NCI-H1417 treated with DMSO at 0.1 percent for 48 hours (cell line): ENCODE measurements at regions not wholly inside any gene's neighbourhood (a gene's known extent, or its start where the extent isn't known, plus 50 kb on each side); places are given as distances from the start of the nearest gene placed in this dataset.

Experiments used
- DNase-seq: peaks from one replicate; lab custom pipeline; 2025; lab: John Stamatoyannopoulos, UW

- no peak for DNase-seq
These were observed 135.4 kb downstream of the ADAMTS15 start for GRCh38 chr11:130583801-130584211.

GRCh38 chr11:130585545-130585944, 137.1 kb downstream of the ADAMTS15 start:
- DNase-seq: no peak

DNA sequence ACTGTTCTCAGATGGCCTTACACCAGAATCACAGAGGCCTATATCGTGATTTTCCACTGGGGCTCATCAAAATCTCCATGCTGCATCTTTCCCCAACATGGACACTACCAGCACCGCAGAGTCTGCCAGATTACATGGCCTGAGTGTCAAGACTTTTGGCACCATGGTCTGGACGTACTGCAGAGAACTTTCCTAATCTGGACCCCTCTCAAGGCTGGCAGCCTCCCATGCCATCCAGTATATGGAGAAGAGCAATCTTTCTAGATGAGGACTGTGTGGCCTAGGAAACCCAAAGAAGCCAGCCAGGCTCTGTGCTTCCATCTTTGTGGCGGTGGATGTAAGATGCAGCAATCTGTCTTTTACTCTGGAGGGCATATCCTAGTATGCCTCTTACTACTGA, 139.2 kb downstream of the ADAMTS15 start:
- DNase-seq: no peak

GRCh38 chr11:130588471-130588870, 140.0 kb downstream of the ADAMTS15 start:
- no peak for DNase-seq

DNA sequence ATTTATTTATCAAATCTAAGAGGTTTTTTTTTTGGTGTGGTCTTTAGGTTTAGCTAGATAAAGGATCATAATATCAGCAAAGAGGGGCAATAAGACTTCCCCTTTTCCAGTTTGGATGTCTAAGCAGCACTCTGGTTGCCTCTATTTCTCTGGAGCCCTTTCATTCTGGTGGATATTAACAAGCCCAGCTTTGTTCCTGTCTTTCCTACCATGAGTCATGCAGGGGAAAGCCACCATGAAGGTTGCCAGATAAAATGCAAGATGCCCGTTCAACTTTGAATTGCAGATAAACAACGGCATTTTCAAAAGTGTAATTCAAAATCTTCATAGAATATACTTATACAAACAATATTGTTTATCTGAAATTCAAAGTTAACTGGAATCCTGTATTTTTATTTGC, 143.6 kb downstream of the ADAMTS15 start:
- DNase-seq: no peak

GRCh38 chr11:130593064-130593463, 144.6 kb downstream of the ADAMTS15 start:
- DNase-seq: no peak

DNA sequence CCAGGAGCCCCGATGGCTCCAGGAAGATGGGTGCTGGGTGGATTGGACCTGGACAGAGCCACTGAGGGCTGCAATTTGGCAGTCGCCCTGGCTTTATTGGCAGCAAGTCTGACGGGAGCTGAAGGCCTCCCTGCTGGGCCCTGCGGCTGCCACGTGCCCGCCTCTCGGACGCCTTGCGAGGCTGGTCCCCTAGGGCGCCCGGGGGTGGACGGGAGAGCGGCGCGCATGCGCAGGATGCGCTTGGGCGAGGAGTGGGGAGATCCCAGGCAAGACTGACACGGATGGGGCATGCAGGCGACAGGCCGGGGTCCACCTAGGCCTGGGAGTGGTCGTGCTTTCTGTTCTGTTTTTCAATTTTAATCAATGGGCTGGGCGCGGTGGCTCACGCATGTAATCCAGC, 150.0 kb downstream of the ADAMTS15 start:
- no peak for DNase-seq

DNA sequence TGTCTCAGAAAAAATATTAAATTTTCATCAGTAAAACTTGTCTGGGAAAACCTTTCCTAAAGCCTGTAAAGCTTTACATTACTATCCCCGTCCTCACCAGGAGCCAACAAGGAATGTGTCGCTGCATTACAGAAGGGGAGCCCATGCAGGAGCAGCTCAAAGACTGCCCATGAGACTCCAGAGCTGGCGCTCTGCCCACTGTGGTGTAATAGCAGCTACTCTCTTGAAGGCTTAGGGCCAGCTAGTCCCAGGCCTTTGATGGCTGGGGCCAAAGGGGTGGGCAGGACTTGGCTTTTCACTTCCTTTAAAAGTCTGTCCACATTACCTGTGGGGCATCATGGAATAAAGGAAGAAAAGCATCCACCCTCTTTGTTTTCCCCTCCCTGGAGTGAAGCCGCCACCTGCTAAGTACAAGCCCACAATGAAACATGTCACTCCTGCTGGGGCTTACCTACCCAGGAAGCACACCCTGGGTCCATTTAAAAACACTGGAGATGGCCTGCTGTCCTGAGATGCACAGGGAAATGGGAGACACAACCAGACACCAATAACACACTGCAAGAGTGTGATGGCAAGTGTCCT, 150.7 kb downstream of the ADAMTS15 start:
- DNase-seq: no peak

GRCh38 chr11:130600139-130600538, 151.7 kb downstream of the ADAMTS15 start:
- DNase-seq: no peak

DNA sequence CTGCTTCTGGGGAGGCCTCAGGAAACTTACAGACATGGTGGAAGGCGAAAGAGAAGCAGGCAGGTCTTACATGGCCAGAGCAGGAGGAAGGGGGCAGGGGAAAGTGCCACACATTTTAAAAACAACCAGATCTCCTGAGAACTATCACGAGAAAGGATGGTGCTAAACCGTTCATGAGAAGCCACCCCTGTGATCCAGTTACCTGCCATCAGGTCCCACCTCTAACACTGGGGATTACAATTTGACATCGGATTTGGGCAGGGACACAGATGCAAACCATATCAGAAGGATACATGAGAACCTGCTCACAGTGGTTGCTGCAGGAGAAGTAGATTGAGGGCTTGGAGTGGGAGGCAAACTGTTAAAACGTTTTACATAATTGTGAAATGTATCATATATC, 152.2 kb downstream of the ADAMTS15 start:
- DNase-seq: no peak

DNA sequence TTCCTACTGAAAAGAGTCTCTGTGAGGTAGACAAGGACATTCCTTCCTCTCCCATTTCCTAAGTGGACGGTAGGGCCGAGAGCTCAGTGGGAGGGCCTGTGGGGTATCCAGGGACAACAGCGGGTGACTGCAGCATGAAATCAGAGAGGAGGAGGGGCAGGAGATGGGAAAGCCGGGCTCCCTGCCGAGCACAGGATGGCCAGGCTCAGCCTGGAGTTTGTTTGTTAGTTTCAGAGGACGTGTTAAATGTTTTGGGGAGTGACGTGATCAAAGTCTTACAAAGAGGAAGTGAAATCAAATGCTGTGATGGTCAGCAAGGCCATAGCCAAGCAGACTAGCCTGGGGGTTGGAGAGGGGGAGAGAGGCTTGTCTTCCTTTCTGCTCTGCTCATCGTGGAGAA, 152.7 kb downstream of the ADAMTS15 start:
- DNase-seq: no peak

GRCh38 chr11:130601764-130602460, 153.5 kb downstream of the ADAMTS15 start:
- DNase-seq: no peak

GRCh38 chr11:130602641-130603334, 154.3 kb downstream of the ADAMTS15 start:
- DNase-seq: no peak

DNA sequence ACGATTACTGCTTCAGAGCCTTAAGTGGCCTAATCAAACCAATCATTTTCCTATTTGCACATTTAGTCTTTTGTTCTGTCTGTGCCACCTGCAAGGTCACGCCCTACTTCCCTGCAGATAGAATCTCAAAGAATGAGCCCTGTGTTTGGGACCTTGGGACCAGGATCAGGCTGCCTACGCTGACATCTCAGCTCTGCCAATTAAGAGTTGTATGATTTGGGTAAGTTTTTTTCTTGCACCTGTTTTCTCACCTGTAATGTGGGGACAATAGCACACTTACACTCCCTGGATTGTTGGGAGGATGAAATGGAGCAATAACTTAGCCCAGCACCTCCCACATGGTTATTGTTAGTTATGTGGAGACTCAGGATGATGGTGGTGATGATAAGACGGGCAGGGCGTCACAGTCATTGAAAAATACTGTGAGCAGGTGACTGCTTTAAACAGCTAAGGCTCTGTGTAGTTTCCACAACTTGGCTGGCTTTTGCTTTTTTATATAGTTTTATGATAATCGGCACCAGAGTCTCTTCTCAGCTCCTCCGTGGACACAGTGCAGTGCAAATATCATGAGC, 155.0 kb downstream of the ADAMTS15 start:
- no peak for DNase-seq

DNA sequence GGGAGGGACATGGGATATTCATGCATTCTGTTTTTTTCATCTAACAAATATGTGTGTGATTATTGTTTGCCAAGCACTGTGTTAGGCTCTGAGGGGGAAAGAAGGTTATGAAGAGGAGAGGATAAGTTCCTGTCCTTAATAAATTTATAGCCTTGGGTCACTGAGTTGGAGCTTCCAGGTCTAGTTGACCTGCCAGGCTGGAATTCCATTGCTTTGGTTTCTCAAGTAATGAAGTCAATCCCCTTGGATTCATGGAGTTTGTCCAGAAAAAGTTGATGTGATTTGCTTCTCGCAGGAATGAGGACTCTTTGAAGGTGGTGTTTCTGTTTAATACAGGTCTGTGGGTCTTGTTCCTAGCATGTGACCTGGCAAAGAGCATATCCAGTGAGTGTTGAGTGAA, 156.2 kb downstream of the ADAMTS15 start:
- no peak for DNase-seq

DNA sequence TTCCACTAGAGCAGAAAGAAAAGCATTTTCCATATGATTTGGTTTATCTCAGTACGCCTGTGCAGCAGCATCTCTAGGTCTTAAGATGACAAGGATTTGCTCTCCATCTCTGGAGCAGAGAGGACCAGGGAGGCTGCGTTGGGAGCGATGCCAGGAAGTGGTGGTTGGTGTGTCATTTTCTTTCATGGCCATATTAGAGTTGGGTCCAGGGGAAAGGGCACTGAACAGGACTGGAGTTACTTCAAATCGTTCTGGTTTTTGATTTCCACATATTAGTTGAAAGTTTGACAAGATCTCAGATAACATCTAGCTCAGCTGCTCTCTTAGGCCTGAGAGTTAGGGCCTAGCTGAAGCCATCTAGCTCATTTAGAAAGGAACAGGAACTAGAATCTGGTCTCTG, 157.7 kb downstream of the ADAMTS15 start:
- no peak for DNase-seq

DNA sequence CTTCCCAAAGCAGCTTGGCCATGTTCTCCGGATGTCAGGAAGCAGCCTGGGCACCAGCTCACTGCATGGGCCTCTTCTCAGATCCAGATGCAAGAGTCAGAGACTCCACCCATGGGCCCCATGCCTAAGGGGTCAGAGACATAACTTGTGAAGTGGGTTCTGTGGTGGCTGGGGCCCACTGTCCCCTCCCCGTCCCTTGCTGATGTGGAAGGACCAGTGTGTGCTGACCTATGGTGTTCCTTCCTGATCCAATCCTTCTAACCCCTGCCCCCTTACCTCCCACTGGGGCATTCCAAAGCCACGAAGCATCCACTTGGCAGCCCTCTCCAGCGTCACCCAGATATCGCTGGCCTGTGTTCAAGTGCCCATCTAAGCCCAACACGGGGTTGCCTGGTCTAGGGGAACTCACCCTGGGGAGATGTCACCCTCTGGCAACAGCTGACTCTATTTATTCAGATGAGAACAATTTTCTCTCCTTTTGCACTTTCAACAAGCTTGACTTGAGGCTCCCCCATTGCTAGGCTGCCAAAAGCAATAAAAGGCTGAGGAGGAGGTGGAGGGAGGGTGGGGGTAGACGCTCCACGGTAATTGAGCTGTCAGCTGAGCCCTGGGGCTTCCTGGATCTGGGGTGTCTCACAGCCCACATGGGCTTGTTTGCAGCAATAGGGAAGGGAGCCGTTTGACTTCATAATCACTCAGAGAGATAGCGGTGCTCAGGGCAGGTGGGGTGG, 158.5 kb downstream of the ADAMTS15 start:
- no peak for DNase-seq

GRCh38 chr11:130608287-130608686, 159.8 kb downstream of the ADAMTS15 start:
- DNase-seq: no peak

DNA sequence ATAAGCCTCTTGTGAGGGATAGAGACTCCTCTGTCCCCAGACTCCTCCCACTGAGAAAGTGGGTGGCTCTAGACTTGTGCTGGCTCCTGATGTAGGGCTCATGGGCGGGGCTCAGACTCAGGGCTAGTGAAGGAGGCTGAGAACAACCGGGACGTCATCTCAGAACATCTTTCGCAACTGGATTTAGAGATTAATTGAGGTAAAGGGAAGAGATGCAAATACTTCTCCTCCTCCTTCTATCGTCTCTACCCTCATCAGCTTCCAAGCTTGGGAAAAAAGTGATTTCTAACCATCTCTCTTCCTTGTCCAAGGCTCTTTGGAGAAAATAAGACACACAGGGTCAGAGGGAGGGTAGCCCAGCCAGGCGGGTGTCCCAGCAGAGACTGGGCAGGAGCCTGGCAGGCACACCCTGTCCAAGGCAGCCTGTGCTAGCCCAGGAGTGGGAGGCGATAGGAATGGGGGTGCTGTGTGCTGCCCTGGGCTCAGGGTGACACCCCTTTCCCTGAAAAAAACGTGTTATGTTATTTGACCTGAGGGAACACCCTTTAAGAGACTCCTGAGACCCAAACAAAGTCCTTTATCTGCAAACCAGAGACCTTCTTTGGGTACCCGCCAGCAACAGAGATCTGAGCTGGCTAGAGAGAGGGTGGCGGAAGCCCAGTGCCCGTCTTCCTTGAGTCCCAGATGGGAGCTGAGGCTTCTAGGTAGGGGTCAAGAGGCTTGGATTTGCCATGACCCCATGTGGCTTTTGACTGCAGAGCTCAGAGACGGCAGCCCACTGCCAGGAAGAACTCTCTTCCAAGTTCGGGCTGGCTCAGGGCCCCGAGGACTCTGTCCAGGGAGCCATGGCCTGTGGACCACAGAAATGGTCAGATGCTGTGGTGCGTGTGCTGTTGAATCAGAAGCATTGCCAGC, 160.9 kb downstream of the ADAMTS15 start:
- DNase-seq: no peak

- no peak for DNase-seq
These were observed 163.4 kb downstream of the ADAMTS15 start for GRCh38 chr11:130611791-130612251.

DNA sequence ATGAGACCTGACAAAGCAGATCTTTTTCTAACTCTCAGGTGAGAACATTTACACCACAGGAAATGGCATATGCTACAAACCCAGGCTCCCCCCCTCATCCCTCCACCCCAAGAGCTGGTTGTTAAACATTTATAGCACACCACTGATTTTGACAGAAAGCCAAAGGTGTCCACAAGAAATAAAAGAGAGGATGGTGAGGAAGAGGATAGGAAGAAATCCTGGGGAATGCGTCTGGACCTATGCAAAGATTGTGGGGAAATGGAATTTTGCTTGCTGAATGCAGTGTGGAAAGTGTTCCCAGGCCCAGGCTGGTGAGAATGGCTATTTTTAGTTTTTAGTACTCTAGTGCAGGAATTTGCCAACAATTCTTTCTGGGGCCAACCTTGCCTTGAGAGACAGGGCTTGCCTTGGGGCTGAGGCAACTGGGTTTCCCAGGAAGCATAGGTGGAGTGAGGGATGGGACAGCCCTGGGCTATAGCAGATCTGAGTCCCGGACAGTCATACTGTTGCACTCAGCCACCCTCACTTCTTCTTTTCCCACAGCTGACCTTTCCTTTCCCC, 163.9 kb downstream of the ADAMTS15 start:
- no peak for DNase-seq
